Fibroblast of peridontal ligament (primary cell): ENCODE measurements at regions not wholly inside any gene's neighbourhood (a gene's known extent, or its start where the extent isn't known, plus 50 kb on each side); places are given as distances from the start of the nearest gene placed in this dataset.

Source experiments
- DNase-seq: peaks from one replicate; pipeline ENCODE4 v3.0.0-alpha.2; 2010; ENCODE audit errors: extremely low read depth

- no peak for DNase-seq
Measured at GRCh38 chr17:73953206-73954033, 250.1 kb upstream of the RPL38 start.

DNA sequence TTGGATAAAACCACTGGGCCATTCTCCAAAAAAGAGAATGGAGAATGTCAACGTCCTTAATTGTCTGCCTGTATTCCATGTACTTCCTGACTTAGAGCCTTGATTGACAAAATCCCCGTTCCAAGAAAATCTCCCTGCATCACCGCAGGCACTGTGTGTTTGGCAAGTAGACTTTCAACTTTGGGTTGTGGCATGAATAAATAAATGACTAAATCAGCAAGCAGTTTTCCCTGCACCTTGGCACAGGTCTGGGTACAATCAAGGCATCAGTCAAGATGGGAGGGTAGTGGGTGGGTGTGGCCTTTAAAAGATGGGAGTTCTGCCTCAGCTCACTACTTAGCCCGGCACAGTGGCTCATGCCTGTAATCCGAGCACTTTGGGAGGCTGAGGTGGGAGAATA, 248.5 kb upstream of the RPL38 start:
- DNase-seq: no peak

- DNase-seq: no peak
Measured at GRCh38 chr17:73955616-73956015, 247.9 kb upstream of the RPL38 start.

DNA sequence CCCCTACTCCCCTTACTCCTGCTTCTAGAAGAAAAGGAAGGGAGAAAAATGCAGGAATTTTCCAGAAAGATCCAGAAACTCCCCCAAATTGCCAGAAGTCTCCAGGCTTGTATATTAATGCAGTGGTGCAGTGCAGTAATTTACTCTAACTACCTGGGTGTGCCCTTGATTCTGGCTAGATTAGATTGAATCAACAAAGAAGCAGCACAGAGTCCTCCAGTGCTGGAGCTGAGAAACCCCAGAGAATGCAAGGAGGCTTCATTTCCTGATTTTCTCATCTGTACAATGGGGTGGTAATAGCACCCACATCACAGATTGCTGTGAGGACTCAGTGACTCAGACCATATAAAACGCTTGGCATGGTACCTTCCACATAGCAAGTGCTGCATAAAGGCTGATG, 247.3 kb upstream of the RPL38 start:
- no peak for DNase-seq

- DNase-seq: no peak
Measured at GRCh38 chr17:73956595-73957465, 246.6 kb upstream of the RPL38 start.

DNA sequence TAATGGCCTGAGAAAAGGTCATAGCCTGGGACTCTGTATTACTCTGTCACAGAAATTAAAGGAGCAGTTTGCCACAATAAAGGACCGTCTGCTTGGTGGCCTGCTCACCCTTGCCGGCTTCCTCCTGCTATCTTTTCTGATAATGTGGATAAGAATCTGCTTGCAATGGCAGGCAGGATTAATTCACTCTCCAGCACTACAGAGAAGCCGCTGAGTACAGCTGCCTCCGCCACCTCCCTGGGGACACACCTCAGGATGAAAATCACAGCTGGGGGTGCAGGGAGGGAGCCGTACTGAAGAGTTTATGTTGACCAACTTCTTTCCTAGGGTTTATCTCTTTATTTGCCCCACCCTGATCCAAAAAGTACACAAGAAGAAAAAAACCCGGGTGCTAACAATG, 245.9 kb upstream of the RPL38 start:
- DNase-seq: no peak

GRCh38 chr17:73958453-73958852, 245.0 kb upstream of the RPL38 start:
- DNase-seq: no peak

DNA sequence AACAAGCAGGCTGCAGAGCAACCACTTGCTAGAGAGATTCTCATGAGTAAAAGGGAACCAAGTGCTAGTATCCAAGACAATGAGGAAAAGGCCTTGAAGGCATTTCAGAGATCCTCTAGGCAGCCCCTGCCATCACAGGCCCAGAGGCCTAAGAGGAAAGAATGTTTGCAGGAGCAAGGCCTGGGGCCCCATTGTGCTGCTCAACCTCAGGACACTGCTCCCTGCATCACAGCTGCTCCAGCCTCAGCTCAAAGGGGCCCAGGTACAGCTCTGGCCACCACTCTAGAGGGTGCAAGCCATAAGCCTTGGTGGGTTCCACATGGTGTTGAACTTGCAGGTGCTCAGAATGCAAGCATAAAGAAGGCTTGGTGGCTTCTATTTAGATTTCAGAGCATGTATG, 243.0 kb upstream of the RPL38 start:
- DNase-seq: no peak

DNA sequence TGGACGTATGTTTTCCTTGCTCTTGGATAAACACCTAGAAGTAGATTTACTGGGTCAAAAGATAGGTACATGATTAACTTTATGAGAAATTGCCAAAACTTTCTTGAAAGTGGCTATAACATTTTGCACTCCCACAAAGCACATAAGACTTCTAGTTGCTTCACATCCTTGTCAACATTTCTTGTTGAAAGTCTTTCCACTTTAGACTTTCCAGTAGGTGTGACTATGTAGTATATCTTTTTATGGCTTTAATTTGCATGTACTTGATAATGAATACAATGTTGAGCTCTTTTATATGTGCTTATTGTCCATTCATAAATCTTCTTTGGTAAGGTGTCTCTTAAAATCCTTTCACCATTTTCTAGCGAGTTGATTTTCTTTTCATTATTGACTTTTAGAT, 241.2 kb upstream of the RPL38 start:
- DNase-seq: no peak

DNA sequence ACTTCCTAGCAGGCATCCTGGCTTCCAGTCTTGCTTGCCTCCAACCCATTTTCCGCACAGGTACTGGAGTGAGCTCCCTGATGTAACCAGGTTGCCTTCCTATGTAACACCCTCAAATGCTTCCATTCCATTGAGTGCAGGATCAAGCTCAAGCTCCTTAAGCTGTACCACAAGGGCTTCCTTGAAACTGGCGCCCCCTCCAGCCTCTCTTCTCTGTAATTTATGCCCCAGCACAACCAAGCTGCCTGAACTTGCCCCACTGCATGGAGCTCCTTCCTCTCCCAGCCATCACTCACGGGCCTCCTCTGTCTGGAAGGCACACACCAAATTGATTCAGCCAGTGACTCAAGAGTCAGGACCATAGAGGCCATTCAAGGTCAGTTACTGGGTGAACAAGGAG, 234.8 kb upstream of the RPL38 start:
- DNase-seq: no peak

- no peak for DNase-seq
Measured at GRCh38 chr17:73969956-73970355, 233.5 kb upstream of the RPL38 start.

- DNase-seq: no peak
Measured at GRCh38 chr17:73971127-73971526, 232.4 kb upstream of the RPL38 start.

- no peak for DNase-seq
Measured at GRCh38 chr17:73972056-73972455, 231.4 kb upstream of the RPL38 start.

DNA sequence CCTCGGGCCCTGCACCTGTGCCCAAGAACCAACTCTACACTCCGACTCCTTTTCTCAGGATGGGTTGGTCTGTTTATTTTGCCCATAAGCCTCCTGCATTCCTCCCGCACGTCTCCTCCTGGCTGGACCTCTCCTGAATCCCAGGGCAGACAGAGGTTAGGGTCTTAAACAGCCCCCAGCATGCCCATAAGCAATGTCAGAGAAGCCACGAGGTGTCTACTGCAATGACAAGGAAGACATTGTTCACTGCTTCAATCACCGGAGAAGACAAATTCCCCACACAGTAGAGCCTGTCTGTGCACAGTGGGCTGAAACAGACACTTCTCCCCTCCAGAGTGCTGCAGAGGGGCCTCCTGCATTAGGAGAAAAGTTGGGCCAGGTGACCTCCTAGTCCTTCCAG, 230.6 kb upstream of the RPL38 start:
- no peak for DNase-seq

- DNase-seq: no peak
Measured at GRCh38 chr17:73973586-73974409, 229.7 kb upstream of the RPL38 start.

DNA sequence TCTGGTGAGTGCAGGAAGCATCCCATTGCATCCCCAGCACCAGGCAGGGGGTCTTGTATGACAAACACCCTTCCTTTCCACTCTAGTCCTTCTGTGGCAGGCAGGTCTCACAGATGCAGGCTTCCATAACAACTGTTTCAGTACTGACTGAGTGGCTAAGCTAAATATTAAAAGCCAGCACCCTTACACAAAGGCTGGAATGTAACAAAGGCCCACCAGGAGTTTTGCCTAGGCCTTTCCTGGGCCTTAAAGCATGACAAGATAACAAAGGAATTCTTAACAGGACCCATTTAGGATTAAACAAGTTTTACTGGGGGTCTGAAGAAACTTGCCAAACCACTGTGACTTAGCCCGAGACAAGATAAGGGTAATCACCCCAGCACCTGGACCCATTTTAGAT, 228.9 kb upstream of the RPL38 start:
- DNase-seq: no peak

DNA sequence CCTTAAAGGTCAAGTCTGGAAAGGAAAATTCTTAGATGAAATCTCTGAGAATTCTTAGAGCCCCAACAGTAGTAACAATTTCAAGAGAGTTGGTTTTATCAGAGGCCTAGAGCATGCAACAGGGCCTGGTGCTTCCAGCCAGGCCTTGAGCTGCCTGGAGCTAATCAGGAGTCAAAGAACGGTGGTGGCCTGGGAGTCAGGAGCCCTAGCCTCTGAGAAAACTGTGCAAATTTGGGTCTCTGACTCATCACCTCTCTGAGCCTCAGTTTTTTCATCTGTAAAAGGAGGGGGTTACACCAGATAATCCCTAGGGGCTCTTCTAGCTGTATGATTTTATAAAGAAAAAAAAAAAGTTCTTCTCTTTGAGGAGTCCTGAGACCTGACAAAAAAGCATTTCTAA, 227.3 kb upstream of the RPL38 start:
- DNase-seq: no peak

DNA sequence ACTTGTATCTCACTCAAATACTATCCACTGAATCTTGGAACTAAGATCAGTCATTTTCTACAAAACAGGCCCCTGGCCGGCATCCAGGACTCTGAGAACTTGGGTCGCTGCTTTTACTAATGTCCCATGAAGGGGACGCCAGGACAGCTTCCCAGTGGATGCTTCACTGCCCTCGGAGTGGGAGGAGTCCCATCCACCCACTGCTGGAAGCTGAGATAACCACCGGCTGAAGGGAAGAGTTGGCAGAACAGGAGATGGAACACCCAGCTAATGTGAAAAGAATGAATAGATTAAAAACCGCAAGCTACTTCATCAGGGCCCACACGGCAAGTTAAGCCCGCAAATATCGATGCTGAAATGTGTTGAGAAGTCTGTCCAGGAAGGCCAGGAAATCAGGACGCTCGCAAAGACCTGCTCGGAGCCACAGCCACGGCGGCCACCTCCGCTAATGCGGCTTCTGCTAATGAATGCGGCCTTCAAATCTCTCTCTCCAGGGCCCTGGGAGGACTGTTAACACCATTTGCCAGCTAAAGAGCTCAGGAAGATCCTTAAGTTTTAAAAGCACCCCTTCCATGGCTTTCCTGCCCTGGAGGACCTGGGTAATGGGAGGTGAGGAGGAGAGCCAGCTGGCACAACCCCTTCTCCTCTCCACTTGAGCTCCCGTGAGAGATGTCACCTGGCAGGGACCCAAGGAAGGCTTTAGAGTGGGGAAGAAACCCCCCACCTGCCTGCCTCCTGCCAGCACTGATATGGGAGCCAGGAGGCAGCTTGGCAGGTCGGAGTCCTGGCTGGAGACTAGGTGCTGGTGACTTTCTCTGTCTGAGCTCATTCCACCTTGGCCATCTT, 226.6 kb upstream of the RPL38 start:
- DNase-seq: no peak

DNA sequence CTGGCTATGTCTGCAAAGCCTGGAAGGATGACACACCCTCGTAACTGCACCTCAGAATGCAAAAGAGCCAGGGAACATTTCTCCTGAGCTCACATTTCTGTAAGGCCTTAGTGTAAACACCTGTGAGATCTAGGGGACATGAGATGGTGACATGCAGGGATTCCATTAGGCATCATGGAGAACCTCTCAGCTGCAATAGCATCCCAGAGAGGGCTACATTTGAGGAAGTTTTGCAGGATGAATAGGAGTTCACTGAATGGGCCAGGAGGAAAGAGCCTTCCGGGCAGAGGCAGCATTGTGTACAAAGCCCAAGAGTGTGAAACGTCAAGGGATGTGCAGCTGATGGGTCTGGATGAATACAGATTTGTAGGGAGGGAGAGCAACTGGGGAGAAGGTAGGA, 223.0 kb upstream of the RPL38 start:
- DNase-seq: no peak

GRCh38 chr17:73982871-73983270, 220.6 kb upstream of the RPL38 start:
- no peak for DNase-seq
